DMS114 treated with DMSO at 0.1 percent for 48 hours (cell line): ENCODE measurements at regions not wholly inside any gene's neighbourhood (a gene's known extent, or its start where the extent isn't known, plus 50 kb on each side); places are given as distances from the start of the nearest gene placed in this dataset.
"Not testable (repeated sequence)": the region's sequence is repeated elsewhere in the genome, so short reads cannot be mapped to it uniquely, and the experiment has no call there.

Experiments used
- DNase-seq: peaks from one replicate; lab custom pipeline; 2025; ENCODE audit not compliant: unreplicated experiment; lab: John Stamatoyannopoulos, UW

DNA sequence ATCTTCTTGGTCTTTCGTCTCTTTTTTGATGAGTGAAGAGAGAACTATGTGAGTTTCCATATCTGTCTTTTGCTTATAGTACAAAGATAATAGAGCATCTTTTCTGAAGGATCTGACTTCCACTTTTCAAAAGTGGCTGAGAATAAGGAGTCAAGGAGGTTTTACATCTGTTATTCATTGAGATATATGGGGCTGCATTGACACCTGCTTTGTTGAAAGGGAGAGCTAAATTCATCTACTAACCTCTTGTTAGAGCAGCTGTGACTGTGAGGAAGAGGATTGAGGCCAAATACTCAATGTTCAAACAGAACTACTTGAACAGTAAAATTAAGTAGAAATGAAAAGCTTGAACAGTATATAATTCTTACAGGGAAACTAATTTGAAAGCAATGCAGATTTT lies 130.2 kb upstream of the ATP2B1 start:
- DNase-seq: no peak

DNA sequence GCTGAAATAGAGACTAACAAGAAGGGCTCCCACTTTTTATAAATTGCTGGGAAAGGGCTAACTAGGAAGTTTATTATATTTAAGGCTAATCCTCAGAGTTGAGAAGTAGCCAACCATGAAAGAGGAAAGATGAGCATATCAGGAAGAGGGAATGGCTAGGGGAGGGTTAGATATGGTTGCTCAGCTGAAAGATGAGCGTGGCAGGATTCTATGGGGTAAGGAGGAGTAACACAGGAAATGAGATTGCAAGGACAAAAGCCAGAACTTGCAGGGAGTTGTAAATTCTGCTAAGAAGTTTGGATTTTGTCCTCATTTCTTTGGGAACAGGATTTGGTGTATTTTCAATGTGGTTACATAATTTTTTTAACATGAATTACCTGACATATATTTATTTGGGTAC lies 127.4 kb upstream of the ATP2B1 start:
- DNase-seq: no peak

DNA sequence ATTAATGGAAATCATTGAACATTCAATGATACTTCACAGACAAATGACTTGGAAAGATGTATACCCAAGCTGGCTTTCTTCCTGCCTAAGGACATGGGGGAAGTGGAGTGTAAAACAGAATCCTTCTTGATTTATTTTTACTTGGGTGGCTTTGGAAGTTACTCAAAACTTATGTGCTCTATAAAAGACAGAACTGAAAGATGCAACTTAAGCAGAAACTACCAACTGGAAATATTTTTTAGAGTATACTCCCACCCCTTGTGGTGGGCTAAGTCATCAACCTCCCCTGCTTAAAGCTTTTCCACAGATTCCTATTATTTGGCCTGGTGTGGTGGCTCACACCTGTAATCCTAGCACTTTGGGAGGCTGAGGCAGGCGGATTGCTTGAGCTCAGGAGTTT lies 126.0 kb upstream of the ATP2B1 start:
- no peak for DNase-seq

DNA sequence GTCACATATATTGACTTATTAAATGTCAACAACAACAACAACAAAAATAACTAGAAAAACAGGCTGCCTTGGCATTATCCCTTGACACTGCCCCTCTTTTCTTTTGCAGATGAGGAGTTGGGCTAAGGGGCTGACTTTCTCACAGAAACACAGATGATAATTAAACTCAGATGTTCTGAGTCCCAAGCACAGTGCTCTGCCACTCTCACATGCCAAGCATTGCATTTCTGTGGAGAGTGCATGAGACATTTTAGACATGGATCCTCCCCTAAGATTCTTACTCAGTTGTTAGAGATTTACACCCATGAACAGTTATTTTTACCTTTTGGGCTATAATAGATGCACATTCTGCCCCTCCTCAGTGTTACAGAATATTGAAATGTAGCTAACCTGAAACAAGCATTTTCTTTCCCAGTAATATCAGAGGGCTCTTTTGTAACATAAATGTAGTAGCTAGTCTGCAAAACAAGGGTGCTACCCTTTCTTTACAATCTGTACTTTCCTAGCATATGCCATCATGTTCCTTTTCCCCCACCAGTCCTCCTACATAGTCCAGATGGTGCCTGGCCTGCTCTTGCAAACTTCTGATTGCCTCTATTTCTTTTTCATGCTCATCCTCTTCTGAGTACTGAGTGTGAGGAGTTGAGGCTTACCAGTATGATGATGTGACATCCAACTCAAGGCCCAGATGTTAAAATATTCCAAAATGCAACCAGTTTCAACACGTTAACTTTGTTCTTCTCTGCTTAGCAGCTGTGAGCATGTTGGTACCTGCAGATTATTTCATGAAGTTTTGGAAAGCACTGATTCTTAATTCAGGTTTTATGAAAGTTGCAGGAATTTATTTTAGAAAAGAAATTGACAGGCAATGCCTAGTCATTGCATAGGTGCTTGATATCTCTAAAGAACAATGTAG lies 125.0 kb upstream of the ATP2B1 start:
- no peak for DNase-seq

DNA sequence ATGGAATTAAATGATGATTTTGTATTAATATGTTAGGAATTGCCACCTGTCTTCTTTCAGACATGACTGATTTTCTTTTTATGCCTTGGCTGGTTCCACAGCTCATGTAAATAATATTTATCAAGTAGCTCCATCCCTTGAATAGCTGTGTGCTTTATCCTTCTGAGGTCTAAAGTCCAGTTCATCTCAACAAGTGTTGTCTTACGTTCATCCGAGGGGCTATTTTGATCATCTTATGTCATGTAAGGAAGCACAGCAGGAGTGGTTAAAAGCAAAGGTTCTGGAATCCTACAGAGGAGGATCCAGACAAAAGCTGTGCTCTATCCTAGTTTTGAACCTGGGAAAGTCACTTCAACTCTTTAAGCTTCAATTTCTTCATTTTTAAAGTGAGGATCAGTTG lies 123.7 kb upstream of the ATP2B1 start:
- DNase-seq: no peak

DNA sequence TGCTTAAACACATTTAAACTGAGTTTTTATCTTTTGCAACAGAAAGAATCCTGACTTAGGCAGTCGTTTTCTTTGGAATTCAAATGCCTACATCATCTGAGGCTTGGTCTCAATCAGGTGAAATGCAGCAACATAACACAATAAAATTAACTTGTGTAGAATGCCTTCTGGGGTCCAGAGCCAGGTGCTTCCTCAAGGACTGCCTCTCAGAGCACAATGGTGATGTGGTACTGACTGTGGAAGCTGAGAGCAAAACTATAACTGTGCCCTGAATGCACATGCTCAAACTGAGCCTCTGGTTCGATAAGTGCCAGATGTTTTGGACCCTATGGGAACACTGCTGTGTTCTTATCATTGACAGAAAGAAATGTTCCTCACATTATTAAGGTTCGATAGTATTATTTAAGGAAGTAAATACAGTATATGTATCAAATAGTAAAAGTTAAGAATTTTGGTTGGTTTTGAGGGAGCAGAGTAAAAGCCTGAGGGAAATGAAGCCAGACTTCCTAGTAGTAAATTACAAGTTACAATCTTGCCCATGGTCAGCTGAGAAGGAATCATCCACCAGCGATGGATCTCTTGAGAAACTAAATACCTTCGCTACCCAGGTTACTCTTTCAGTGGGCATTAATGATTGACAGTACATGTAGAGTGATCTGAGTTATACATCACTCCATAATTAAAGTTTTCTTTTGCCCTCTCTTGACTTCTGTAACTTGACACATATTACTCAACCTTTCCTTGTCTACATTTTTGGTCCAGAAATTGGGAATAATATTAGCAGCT lies 122.9 kb upstream of the ATP2B1 start:
- no peak for DNase-seq

DNA sequence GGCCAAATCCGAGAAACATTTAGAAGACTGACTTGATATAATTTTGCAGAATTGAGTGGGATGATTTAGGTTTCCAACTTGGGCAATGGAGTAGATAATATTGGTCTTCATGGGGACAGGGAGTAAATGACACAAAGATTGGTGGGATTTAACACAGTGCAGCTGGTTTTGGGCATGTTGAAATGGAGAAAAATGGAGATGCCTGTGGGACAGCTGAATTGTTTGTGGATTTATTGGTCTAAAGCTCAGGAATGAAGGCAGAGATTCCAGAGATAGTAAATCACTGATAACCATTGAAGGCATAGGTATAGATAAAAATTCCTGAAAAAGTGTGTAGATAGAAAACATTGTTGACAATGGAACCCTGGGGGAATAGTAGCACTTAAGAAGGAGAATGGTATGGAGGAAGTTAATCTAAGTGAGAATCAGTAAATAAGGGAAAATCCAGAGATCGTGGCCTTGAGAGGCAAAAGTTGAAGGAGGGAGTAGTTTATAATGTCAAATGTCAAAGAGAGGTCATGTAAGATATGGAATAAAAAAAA lies 120.9 kb upstream of the ATP2B1 start:
- no peak for DNase-seq

DNA sequence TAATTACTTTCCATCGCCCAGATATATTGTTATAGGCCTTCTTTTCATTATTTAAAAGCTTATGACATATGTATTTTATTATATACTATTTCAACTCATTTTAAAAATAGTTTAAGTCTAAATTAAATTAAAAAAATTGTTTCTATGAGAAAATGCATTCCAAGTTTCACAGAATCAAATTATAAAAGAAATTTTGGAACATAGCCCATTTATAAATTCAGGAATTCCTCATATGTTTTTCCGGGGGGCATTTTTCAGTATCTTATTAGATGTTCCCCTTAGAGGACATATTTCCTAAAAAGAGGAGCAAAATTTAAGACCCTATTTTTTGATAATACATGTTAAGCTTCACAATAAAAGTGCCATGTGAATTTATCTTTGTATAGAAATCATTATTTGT lies 119.9 kb upstream of the ATP2B1 start:
- no peak for DNase-seq

DNA sequence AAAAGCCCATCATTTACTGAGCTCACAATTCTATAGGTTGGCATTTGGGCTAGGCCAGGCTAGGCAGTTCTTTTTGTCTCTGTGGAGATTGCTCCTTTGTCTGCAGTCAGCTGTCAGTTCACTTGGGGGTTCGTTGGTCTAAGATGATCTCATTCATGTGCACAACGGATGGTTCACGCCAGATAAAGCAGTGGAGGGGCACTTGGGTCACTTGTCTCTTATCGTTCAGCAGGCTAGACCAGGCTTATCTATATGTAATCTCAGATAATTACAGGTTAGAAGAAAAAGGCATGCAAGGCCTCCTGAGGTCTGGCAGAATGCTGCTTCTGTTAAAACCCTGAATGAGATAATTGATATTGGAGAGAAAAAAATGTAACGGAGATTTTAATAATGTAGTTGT lies 119.0 kb upstream of the ATP2B1 start:
- DNase-seq: no peak

DNA sequence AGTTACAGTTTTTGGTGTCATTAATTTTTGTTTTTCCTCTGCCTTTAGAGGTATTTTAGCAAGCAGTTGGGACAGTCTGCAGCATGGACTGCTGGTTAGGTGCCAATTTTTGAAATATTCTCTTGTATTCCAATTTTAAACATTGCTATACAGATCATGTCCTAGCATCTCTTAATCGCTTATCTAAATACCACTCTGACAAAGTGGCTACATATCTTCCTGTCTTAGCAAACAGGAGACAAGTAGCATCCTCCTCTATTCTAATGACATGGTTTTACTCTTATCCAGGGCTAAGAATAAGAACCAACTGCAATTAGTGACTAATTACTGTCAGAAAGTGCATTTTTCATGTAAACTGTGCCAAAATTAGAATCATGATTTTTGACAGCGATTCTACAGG lies 117.8 kb upstream of the ATP2B1 start:
- no peak for DNase-seq

DNA sequence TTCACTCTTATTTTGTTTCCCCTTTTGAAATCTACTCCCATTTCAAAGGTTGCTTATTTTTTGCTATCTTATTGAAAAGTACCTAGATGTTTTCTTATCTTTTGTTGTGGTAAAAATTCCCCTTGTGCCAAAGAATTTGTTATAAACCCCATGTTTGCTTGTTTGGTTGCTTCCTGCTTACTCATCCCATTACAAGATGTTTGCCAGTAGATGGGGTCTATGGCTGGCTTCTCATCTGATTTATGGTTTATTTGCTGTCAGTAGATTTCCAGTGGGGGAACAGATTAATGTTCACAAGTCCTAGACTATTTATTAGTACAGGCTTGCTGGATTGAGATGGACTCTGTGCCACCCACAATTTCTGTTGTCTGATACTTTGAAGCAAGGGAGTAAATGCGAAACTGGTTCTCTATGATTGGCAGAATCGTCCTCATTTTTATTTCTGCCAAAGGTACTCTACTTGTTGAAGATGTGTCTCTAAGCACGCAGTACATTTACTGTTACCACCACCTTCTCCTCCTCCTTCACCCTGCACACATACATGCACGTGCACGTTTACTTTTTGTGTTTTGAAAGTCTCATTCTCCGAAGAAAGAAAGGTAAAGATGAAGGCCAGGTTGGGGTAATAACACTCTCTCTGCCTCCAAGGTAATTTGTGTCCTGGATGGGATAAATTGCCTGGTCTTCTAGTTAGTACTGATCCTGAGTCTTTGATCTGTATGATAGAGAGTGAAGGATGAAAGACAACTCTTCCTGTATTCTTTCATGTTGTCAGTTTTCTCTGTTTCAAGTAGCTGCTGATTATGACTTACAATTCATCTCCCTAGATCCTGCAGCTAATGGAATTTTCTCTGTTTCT lies 117.2 kb upstream of the ATP2B1 start:
- DNase-seq: no peak

DNA sequence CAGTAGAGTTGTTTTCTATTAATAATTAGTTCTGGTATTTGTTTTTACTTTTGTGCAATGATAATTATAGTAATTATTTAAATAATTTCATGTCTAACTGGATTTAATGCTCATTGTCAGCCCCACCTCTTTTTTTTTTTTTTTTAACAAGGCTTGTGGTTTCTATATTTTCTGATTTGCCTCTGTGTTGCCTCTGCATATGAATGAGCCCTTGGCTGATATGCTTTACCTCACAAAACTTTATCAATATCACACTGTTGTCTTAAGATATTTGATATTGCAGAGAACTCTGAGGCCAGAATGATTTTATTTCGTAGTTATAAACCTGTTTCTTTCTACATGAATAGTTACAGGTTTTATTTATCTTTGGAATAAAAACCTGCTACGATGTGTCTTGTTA lies 116.2 kb upstream of the ATP2B1 start:
- DNase-seq: no peak

DNA sequence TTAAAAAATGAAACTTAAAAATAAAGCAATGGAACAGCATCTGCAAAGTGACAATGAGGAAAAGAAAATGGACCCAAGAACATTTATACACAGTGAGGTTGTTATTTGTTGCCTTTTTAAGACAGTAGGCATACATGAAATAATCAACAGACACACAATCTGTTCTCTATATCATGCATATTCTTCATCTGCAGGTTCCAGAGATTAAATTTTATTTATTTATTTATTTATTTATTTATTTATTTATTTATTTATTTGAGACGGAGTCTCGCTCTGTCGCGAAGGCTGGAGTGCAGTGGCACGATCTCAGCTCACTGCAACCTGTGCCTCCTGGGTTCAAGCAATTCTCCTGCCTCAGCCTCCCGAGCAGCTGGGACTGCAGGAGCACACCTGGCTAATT lies 114.4 kb upstream of the ATP2B1 start:
- DNase-seq: not testable (repeated sequence)

DNA sequence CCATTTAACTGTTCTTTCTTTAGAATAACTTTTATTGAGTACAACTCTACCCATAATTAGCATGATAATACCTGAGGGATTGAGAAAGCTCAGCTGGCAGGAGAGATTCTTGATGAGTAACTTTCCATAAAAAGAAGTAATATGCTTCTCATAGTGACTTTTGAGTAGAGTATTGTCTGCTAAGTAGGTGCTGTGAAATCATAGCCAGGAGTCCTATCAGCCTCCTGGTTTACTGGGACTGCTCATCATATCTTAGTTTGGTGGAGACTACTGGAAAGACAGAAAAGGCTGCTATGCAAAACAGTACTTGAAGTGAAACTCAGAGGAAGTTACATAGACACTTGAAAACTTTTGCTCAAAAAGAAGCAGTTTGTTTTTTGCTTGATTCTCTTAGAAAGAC lies 113.3 kb upstream of the ATP2B1 start:
- DNase-seq: no peak

DNA sequence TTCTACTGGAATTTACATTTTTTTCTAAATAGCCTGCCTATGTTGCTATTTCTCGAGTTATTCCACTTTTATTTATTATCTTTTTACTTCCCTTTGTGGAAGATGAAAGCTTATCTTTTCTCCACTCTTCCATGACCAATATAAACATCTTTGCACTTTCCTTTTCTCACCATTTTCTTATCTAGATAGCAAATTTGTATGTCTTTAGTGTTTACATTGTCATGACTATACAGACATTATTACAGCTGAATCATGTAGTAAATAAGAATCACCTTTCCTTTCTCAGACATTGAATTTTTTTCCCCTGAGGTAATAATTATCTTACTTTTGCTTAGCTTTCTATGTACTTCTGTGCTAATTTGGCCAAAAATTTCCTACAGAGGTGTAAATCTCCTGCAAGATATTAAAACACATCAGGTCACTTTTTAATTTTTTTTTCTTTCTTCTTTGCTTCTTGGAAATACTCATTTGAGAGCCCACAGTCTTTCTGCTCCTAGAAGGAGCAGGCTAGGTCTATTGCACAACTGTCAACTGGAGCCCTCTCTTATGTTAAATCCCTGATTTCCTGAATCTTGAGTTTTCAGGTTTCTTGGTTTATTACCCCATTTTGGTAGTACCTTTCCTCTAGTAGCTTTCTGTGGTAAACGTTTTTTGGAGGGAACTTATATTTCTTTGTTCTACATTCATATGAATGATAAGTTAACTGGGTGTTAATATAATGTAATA lies 109.0 kb upstream of the ATP2B1 start:
- DNase-seq: no peak

DNA sequence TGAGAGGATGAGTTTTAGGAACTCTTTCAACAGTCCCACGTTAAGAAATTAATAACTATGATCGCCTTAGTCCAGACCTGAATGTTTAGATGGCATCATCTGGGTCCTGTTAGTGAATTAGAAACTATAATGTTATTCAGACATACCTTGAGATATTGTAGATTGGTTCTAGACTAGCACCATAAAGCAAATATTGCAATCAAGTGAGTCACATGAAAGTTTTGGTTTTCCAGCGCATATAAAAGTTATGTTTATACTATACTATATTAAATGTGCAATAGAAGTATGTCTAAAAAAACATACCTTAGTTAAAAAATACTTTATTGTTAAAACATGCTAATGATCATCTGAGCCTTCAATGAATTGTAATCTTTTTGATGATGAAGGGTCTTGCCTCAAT lies 106.6 kb upstream of the ATP2B1 start:
- no peak for DNase-seq

DNA sequence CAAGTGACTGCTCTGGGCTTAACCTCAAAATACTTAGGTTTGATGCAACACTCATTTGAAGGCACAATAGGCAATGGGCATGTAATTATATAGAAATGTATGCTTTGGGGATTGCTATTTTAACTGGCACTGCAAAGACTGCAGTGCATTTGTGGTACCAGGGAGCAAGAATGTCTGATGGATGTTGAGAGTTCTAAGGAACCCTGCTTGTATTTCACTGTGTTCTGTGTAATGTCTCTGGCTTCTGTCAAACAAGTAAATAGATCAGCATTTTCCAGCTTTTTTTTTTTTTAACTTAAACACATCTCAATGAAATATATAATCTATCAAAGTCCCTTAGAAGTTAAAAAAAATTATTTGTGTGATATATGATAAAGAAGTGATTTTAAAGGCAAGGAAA lies 94.8 kb upstream of the ATP2B1 start:
- DNase-seq: no peak

DNA sequence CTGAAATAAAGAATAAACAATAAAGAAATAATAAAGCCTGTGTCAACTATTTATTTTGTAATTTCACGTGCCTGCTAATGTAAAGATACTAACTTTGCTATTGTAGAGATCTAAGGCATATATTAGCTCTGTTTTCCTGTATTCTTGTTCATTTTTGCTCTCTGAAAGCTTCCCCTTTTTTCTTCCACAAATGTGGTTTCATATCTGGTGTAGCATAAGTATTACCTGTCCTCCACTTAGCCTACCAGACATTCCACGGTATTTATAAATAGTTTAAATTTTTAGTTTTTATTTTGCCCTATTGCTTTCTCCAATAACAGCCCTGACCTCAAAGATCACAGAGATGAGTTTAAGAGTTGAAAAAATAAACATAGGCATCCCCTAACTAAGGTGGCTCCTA lies 92.6 kb upstream of the ATP2B1 start:
- DNase-seq: no peak

DNA sequence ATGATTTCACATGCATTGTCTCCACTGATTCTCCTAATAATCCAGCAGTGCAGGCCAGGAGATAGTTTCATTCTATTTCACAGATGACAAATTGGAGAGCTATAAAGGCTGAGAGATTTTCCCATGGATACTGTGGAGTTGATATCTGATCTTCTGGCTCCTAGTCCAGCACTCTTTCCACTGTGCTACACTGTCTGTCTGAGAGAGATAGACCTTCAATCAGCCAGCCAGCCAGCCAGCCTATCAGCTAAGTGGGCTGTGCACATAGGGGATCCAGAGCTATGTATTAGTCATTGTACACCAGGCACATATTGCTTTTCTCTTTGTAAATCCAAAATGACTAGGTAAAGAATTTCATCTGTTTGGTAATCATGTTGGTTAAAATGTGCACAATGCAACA lies 91.8 kb upstream of the ATP2B1 start:
- no peak for DNase-seq

DNA sequence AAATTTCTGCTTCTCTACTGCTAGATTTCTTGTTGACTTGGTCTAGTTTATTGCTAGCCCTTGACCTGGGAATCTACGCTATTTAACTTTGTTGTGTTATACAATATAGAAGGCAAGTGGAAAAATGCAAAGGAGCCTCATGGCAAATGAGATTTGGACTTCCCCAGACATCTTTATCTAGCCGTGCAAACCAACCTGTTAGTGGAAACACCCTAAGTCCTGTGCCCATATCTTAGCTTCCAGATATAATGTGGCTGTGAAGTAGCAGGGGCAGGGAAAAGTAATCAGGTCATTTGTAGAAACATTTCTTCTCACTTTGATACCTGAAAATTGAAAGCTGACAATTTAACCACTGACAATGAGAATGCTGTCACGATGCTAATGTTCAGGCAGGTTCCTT lies 90.7 kb upstream of the ATP2B1 start:
- DNase-seq: no peak

DNA sequence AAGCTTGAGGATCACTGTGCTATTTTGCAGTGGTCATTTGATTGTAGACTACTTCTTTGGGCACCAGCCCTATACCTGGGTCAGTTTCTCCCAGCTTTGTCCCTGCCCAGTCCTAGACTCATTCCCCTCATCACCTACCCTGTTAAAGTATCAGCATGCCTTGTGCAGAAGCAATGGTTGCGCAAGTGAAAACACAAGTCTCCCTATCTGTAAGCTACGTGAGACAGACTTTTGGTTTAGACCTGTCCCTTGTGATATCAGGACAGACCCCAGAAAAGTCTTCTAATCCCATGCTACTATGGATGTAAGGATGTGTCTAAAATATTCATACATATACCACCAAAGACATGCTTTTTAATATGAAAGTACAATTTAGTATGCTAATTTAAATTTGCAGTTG lies 88.8 kb upstream of the ATP2B1 start:
- no peak for DNase-seq
